GM19463 (cell line): ENCODE measurements at regions not wholly inside any gene's neighbourhood (a gene's known extent, or its start where the extent isn't known, plus 50 kb on each side); places are given as distances from the start of the nearest gene placed in this dataset.

ENCODE experiments used
- ATAC-seq: cut with Tn5 transposase; IDR thresholded peaks from one replicate; pipeline ENCODE4 v1.9.1; 2021; ENCODE audit warnings: mild to moderate bottlenecking, moderate library complexity; ENCODE audit not compliant: unreplicated experiment

GRCh38 chr11:115572551-115572950 lies 68.3 kb upstream of the CADM1 start:
- ATAC-seq, result no peak

- no peak for ATAC-seq
Observed at GRCh38 chr11:115566180-115566764, 62.1 kb upstream of the CADM1 start.

GRCh38 chr11:115564851-115565250 lies 60.6 kb upstream of the CADM1 start:
- ATAC-seq, result no peak

- ATAC-seq, result no peak
Observed at GRCh38 chr11:115561116-115561515, 56.9 kb upstream of the CADM1 start.

GRCh38 chr11:115558635-115559034 lies 54.4 kb upstream of the CADM1 start:
- no peak for ATAC-seq

GRCh38 chr11:115557681-115558080 lies 53.5 kb upstream of the CADM1 start:
- ATAC-seq, result no peak

GRCh38 chr11:115556984-115557383 lies 52.8 kb upstream of the CADM1 start:
- no peak for ATAC-seq

GRCh38 chr11:115555336-115556090 lies 51.3 kb upstream of the CADM1 start:
- ATAC-seq, result no peak
